Retinal pigment epithelial cell (primary cell): ENCODE measurements at regions not wholly inside any gene's neighbourhood (a gene's known extent, or its start where the extent isn't known, plus 50 kb on each side); places are given as distances from the start of the nearest gene placed in this dataset.

Experiments used
- DNase-seq: peaks from one replicate; pipeline ENCODE4 v3.0.0-alpha.2; 2010; ENCODE audit warnings: low read depth
- H3K4me3 ChIP-seq: 2 replicates; pipeline ENCODE4 v1.5.1; 2011; ENCODE audit warnings: mild to moderate bottlenecking, low read length, control low read depth, moderate library complexity
- CTCF ChIP-seq: conservative IDR thresholded peaks from 2 replicates; pipeline ENCODE4 v1.5.1; 2011; ENCODE audit warnings: low read depth, low read length, control low read depth, inconsistent platforms

GRCh38 chr12:111180426-111181142 lies 188.3 kb downstream of the PHETA1 start:
- no peak for TF ChIP-seq CTCF
- DNase-seq: no peak
- no peak overlapping the region for H3K4me3 ChIP-seq

- no peak overlapping the region for H3K4me3 ChIP-seq
- DNase-seq: no peak
- no peak for TF ChIP-seq CTCF
Observed at GRCh38 chr12:111178181-111179081, 190.5 kb downstream of the PHETA1 start.

GRCh38 chr12:111175396-111176094 lies 193.3 kb downstream of the PHETA1 start:
- DNase-seq: no peak
- no peak for TF ChIP-seq CTCF
- no peak overlapping the region for H3K4me3 ChIP-seq

- DNase-seq: no peak
- TF ChIP-seq CTCF: no peak
- H3K4me3 ChIP-seq: no peak overlapping the region
Observed at GRCh38 chr12:111174961-111175345, 193.9 kb downstream of the PHETA1 start.

- no peak for DNase-seq
- H3K4me3 ChIP-seq: no peak overlapping the region
- peak; percentile 3 for TF ChIP-seq CTCF
Observed at GRCh38 chr12:111174251-111174960, 194.5 kb downstream of the PHETA1 start.

GRCh38 chr12:111173836-111174235 lies 195.1 kb downstream of the PHETA1 start:
- DNase-seq: no peak
- no peak for TF ChIP-seq CTCF
- no peak overlapping the region for H3K4me3 ChIP-seq
